ENCODE measurements at regions not wholly inside any gene's neighbourhood (a gene's known extent, or its start where the extent isn't known, plus 50 kb on each side); places are given as distances from the start of the nearest gene placed in this dataset.

DNA sequence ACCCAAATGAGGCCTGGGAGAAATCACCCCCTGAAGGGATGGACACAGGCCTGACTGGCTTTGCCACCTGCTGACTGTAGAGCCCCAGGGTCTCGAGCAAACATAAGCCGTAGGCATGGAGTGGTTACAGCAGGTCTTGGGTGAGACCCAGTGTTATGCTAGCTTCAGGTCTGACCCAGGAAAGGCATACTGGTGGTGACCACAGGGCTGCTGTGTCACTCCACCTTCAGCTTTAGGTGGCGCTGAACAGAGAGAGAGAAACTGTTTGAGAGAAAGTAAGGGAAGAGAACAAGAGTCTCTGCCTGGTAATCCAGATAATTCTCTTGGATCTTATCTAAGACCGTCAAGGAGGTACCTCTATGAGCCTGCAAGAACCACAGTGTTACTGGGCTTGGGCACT lies 1544.2 kb upstream of the TMEFF2 start:
- CTCF ChIA-PET: no interaction called here
- H3K4me3 ChIP-seq (ENCODE audit: low read depth, low read length, poor library complexity, severe bottlenecking): no peak overlapping the region
- no peaks in the 10 kb centered on the region for H3K9me3 ChIP-seq (ENCODE audit: low read depth, low read length, poor library complexity, severe bottlenecking)
- no peak for DNase-seq (ENCODE audit: low spot score)
- POLR2A ChIA-PET (ENCODE audit: low non-redundant PET): no interaction called here
- no peaks in the 10 kb centered on the region for H3K36me3 ChIP-seq (ENCODE audit: insufficient read depth, low read length, poor library complexity, severe bottlenecking)
- TF ChIP-seq, protein P1, sequence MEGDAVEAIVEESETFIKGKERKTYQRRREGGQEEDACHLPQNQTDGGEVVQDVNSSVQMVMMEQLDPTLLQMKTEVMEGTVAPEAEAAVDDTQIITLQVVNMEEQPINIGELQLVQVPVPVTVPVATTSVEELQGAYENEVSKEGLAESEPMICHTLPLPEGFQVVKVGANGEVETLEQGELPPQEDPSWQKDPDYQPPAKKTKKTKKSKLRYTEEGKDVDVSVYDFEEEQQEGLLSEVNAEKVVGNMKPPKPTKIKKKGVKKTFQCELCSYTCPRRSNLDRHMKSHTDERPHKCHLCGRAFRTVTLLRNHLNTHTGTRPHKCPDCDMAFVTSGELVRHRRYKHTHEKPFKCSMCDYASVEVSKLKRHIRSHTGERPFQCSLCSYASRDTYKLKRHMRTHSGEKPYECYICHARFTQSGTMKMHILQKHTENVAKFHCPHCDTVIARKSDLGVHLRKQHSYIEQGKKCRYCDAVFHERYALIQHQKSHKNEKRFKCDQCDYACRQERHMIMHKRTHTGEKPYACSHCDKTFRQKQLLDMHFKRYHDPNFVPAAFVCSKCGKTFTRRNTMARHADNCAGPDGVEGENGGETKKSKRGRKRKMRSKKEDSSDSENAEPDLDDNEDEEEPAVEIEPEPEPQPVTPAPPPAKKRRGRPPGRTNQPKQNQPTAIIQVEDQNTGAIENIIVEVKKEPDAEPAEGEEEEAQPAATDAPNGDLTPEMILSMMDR (conservative IDR thresholded peaks at IDR 0.05; ENCODE audit: low read depth, low read length): no peak
- no peak for TF ChIP-seq EZH2 (IDR thresholded peaks at IDR 0.05; ENCODE audit: borderline replicate concordance, low read depth, low read length, poor library complexity, severe bottlenecking)
- intact Hi-C loops (cut with micrococcal nuclease; ENCODE audit: unreplicated experiment): no loop called here
- H3K4me1 ChIP-seq (ENCODE audit: insufficient read depth, low read length, poor library complexity, severe bottlenecking): no peaks in the 10 kb centered on the region
- no peaks in the 10 kb centered on the region for H3K27me3 ChIP-seq (replicated peaks; ENCODE audit: insufficient read depth, low read depth, low read length, poor library complexity)
- BruUV-seq (replicated peaks): no TSS peak
- no peak overlapping the region for H3K27ac ChIP-seq (ENCODE audit: low read depth, low read length, poor library complexity, severe bottlenecking)

DNA sequence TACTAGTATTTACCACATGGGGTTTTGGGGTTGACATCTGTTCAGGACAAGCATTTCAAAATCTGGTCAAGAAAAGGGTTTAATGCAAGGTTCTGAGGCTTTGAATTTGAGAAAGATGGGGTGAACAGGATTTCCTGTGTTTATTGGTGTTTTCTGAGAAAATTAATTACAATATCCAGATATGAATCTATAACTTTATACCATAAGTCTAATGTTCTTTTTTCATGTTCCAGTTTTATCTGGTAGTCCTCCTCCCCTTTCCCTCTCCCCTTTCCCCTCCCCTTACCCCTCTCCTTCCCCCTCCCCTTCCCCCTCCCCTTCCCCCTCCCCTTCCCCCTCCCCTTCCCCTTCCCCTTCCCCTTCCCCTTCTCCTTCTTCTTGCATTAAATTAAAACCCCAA lies 1518.2 kb upstream of the TMEFF2 start:
- no peak for TF ChIP-seq EZH2 (IDR thresholded peaks at IDR 0.05; ENCODE audit: borderline replicate concordance, low read depth, low read length, poor library complexity, severe bottlenecking)
- TF ChIP-seq, protein P1 (conservative IDR thresholded peaks at IDR 0.05; ENCODE audit: low read depth, low read length): no peak
- H3K4me3 ChIP-seq (ENCODE audit: low read depth, low read length, poor library complexity, severe bottlenecking): no peak overlapping the region
- no TSS peak for BruUV-seq (replicated peaks)
- no peak for DNase-seq (ENCODE audit: low spot score)
- H3K9me3 ChIP-seq (ENCODE audit: low read depth, low read length, poor library complexity, severe bottlenecking): no peaks in the 10 kb centered on the region
- ChIA-PET CTCF (no interaction called here), POLR2A (ENCODE audit: low non-redundant PET) (no interaction called here)
- intact Hi-C loops (cut with micrococcal nuclease; ENCODE audit: unreplicated experiment): no loop called here
- H3K4me1 ChIP-seq (ENCODE audit: insufficient read depth, low read length, poor library complexity, severe bottlenecking): no peaks in the 10 kb centered on the region
- H3K27me3 ChIP-seq (replicated peaks; ENCODE audit: insufficient read depth, low read depth, low read length, poor library complexity): no peaks in the 10 kb centered on the region
- no peak overlapping the region for H3K27ac ChIP-seq (ENCODE audit: low read depth, low read length, poor library complexity, severe bottlenecking)
- H3K36me3 ChIP-seq (ENCODE audit: insufficient read depth, low read length, poor library complexity, severe bottlenecking): no peaks in the 10 kb centered on the region

DNA sequence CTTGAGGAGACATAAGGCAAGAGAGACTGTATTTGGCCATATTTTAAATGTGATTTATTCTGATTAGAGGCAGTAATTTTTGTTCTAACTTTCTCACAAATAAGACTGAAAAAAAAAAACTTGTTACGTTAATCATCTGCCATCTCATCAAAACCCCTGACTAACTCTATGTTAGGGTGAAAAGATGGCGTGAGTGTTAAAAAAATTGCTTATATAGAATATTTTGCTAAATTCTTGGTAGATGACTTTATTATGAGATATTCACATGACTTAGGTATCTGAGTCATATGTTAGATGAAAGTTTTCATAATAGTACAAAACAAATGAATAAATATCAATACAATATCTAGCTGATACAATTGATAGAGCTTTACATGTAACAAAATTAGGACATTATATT lies 1508.7 kb upstream of the TMEFF2 start:
- no peaks in the 10 kb centered on the region for H3K9me3 ChIP-seq (ENCODE audit: low read depth, low read length, poor library complexity, severe bottlenecking)
- CTCF ChIA-PET: no interaction called here
- no TSS peak for BruUV-seq (replicated peaks)
- TF ChIP-seq, protein P1 (conservative IDR thresholded peaks at IDR 0.05; ENCODE audit: low read depth, low read length): no peak
- no peak for TF ChIP-seq EZH2 (IDR thresholded peaks at IDR 0.05; ENCODE audit: borderline replicate concordance, low read depth, low read length, poor library complexity, severe bottlenecking)
- no peak overlapping the region for H3K4me3 ChIP-seq (ENCODE audit: low read depth, low read length, poor library complexity, severe bottlenecking)
- no peaks in the 10 kb centered on the region for H3K36me3 ChIP-seq (ENCODE audit: insufficient read depth, low read length, poor library complexity, severe bottlenecking)
- peaks cover 10% of the 10 kb centered on the region for H3K4me1 ChIP-seq (ENCODE audit: insufficient read depth, low read length, poor library complexity, severe bottlenecking)
- DNase-seq (ENCODE audit: low spot score): no peak
- POLR2A ChIA-PET (ENCODE audit: low non-redundant PET): no interaction called here
- no peak overlapping the region for H3K27ac ChIP-seq (ENCODE audit: low read depth, low read length, poor library complexity, severe bottlenecking)
- intact Hi-C loops (cut with micrococcal nuclease; ENCODE audit: unreplicated experiment): no loop called here
- H3K27me3 ChIP-seq (replicated peaks; ENCODE audit: insufficient read depth, low read depth, low read length, poor library complexity): no peaks in the 10 kb centered on the region
